ENCODE measurements at regions not wholly inside any gene's neighbourhood (a gene's known extent, or its start where the extent isn't known, plus 50 kb on each side); places are given as distances from the start of the nearest gene placed in this dataset.

- no peak for DNase-seq
Observed at GRCh38 chr9:82512728-82513127, 524.2 kb downstream of the SPATA31D1 start.

- no peak for DNase-seq
Observed at GRCh38 chr9:82513242-82513751, 524.7 kb downstream of the SPATA31D1 start.

GRCh38 chr9:82513976-82514735, 525.6 kb downstream of the SPATA31D1 start:
- no peak for DNase-seq

GRCh38 chr9:82518868-82519267, 530.3 kb downstream of the SPATA31D1 start:
- no peak for DNase-seq

- DNase-seq: no peak
Observed at GRCh38 chr9:82519332-82519731, 530.8 kb downstream of the SPATA31D1 start.

- no peak for DNase-seq
Observed at GRCh38 chr9:82524407-82524806, 535.8 kb downstream of the SPATA31D1 start.

GRCh38 chr9:82526577-82526976, 536.4 kb downstream of the RASEF start:
- no peak for DNase-seq

GRCh38 chr9:82531795-82532194, 531.1 kb downstream of the RASEF start:
- DNase-seq: no peak

- DNase-seq: peak in 3 of 4 experiments; percentile 20 to 72 (median 51)
Observed at GRCh38 chr9:82532504-82533180, 530.3 kb downstream of the RASEF start.

GRCh38 chr9:82535432-82535998, 527.4 kb downstream of the RASEF start:
- DNase-seq: no peak

- no peak for DNase-seq
Observed at GRCh38 chr9:82538634-82539033, 524.3 kb downstream of the RASEF start.

- peak; percentile 21 to 71 (median 50) for DNase-seq
Observed at GRCh38 chr9:82539146-82539545, 523.8 kb downstream of the RASEF start.

GRCh38 chr9:82539856-82540579, 522.9 kb downstream of the RASEF start:
- DNase-seq: peak; percentile 86 to 95 (median 92)

- DNase-seq: no peak
Observed at GRCh38 chr9:82543726-82544125, 519.2 kb downstream of the RASEF start.

- no peak for DNase-seq
Observed at GRCh38 chr9:82546136-82546535, 516.8 kb downstream of the RASEF start.

GRCh38 chr9:82547995-82548394, 514.9 kb downstream of the RASEF start:
- DNase-seq: no peak

GRCh38 chr9:82549174-82549821, 513.6 kb downstream of the RASEF start:
- DNase-seq: no peak

GRCh38 chr9:82552784-82553183, 510.2 kb downstream of the RASEF start:
- no peak for DNase-seq

GRCh38 chr9:82553654-82554366, 509.1 kb downstream of the RASEF start:
- DNase-seq: peak in 3 of 4 experiments; percentile 6 to 52 (median 44)

GRCh38 chr9:82554381-82554780, 508.6 kb downstream of the RASEF start:
- DNase-seq: no peak

- no peak for DNase-seq
Observed at GRCh38 chr9:82555031-82555430, 507.9 kb downstream of the RASEF start.
